ENCODE measurements at regions not wholly inside any gene's neighbourhood (a gene's known extent, or its start where the extent isn't known, plus 50 kb on each side); places are given as distances from the start of the nearest gene placed in this dataset.
A peak's percentile ranks its signal among the peaks of the same experiment; 100 is the strongest.

DNA sequence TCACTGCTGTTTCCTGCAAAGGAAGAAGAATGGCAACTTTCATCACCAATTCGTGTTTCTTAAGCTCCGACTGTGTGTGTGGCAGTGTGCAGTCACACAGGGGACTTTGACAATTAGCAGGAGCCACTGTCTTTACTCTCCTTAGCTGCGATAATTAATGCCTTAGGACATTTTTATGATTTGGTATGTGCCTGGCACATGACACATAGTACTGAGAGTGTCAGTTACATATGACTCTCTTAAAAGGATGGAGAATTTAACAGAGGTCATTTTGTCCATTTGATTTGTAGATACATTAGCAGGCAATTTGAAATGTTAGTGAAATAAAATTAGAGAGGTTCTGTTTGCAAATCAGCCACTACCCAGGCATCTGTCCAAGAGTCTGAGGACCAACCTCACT, 128.9 kb upstream of the VEPH1 start (continued):
- TF ChIP-seq ZNF311 (CRISPR knock-in tag; IDR thresholded peaks at IDR 0.05), result no peak
- no peak for TF ChIP-seq ZNF12 (CRISPR knock-in tag; IDR thresholded peaks at IDR 0.05)
- TF ChIP-seq ZNF778 (CRISPR knock-in tag; IDR thresholded peaks at IDR 0.05), result no peak
- no peak for TF ChIP-seq MAFF (IDR thresholded peaks at IDR 0.05; ENCODE audit: low read length)
- no peak for TF ChIP-seq MTF1 (CRISPR knock-in tag; IDR thresholded peaks at IDR 0.05; ENCODE audit: borderline replicate concordance)
- no peak for TF ChIP-seq ETS2 (tag; IDR thresholded peaks at IDR 0.05; ENCODE audit: borderline replicate concordance, poor library complexity, severe bottlenecking)
- TF ChIP-seq GTF2E2 (tag; IDR thresholded peaks at IDR 0.05), result no peak

DNA sequence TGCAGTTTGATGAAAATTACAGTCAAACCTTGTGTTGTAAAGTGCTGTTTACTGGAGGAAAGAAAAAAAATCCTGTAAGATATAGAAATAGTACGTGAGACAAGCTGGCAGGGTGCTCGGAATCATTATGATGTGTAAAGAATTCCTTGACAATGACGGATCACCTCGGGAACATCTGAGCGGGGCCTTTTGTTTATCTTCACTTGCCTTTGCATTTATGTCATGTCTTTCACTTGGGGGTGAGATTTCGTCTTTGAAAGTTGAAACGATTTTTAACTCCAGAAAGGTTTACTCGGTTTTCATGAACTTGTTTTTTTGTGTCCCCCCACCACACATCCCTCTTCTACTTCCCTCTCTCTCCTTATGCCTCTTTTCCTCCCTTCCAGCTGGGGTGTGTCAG, 128.3 kb upstream of the VEPH1 start:
- under 1% methylated on average over 8 of the region's 8 CpGs for WGBS (ENCODE audit: insufficient coverage, low coverage, missing lambda C conversion rate)
- Histone ChIP-seq H3K9me3 (replicated peaks; ENCODE audit: control insufficient read depth, insufficient read depth, low read depth, low read length) (no peaks in the 10 kb centered on the region), H2AFZ (ENCODE audit: low read depth, low read length) (no peak overlapping the region), H3K4me3 (no peak overlapping the region), H3K4me2 (ENCODE audit: insufficient read depth, low read length) (no peak overlapping the region), H4K20me1 (replicated peaks; ENCODE audit: control insufficient read depth, insufficient read depth, low read length) (no peaks in the 10 kb centered on the region), H3K27ac (ENCODE audit: extremely low read depth, low read depth, low read length) (no peak overlapping the region), H3K36me3 (ENCODE audit: control insufficient read depth, insufficient read depth, low read length) (no peaks in the 10 kb centered on the region), H3K27me3 (ENCODE audit: control insufficient read depth in 2 of 2, insufficient read depth in 2 of 2, low read length in 2 of 2) (0 out of 5 replicates have a peak, but pooled peaks cover 0 to 4% of the 10 kb centered on the region in 2 experiments), H3K9ac (ENCODE audit: insufficient read depth in 1 of 2, low read depth in 2 of 2, low read length in 2 of 2) (no peak overlapping the region), H3K79me2 (ENCODE audit: control insufficient read depth, insufficient read depth, low read length) (no peaks in the 10 kb centered on the region), H3K9me1 (ENCODE audit: control insufficient read depth, insufficient read depth, low read length) (no peaks in the 10 kb centered on the region), H3K4me1 (replicated peaks in 1 of 2; ENCODE audit: control insufficient read depth in 2 of 2, insufficient read depth in 2 of 2, low read length in 2 of 2) (peaks cover 0 to 2% of the 10 kb centered on the region in 2 experiments; a peak in 1 of 5 replicates)
- BruUV-seq (replicated peaks), result no TSS peak
- CTCF ChIA-PET (ENCODE audit: low intra/inter-chr PET ratio), result no interaction called here
- in situ Hi-C loops (cut with MboI), result no loop called here
- FAIRE-seq (no peak), ATAC-seq (no peak), DNase-seq (ENCODE audit: extremely low read depth in 1 of 4, low spot score in 3 of 4) (no peak)
- intact Hi-C loops (cut with micrococcal nuclease), result no loop called here
- TF ChIP-seq MEIS2 (IDR thresholded peaks at IDR 0.05; ENCODE audit: partially characterized antibody) (peak; percentile 39), SMAD3 (CRISPR knock-in tag; conservative IDR thresholded peaks at IDR 0.05) (no peak), RNF2 (IDR thresholded peaks at IDR 0.05) (no peak), CHD2 (IDR thresholded peaks at IDR 0.05; ENCODE audit: low read depth, low read length) (no peak)
- TF ChIP-seq, protein P1, sequence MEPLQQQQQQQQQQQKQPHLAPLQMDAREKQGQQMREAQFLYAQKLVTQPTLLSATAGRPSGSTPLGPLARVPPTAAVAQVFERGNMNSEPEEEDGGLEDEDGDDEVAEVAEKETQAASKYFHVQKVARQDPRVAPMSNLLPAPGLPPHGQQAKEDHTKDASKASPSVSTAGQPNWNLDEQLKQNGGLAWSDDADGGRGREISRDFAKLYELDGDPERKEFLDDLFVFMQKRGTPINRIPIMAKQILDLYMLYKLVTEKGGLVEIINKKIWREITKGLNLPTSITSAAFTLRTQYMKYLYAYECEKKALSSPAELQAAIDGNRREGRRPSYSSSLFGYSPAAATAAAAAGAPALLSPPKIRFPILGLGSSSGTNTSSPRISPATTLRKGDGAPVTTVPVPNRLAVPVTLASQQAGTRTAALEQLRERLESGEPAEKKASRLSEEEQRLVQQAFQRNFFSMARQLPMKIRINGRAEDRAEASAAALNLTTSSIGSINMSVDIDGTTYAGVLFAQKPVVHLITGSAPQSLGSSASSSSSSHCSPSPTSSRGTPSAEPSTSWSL (CRISPR knock-in tag; IDR thresholded peaks at IDR 0.05; ENCODE audit: borderline replicate concordance), result no peak
- POLR2A ChIA-PET, result interaction anchor here (0.8 kb wide), 1 partner anchor 241 kb away, joined by 3 read pairs; no protein-coding TSS in a partner anchor
